H1 (cell line): ENCODE measurements at regions not wholly inside any gene's neighbourhood (a gene's known extent, or its start where the extent isn't known, plus 50 kb on each side); places are given as distances from the start of the nearest gene placed in this dataset.

ENCODE experiments used
- GTF2F1 ChIP-seq: IDR thresholded peaks from 2 replicates; pipeline ENCODE4 v1.6.1; 2012; ENCODE audit warnings: low read depth, low read length, improper control_type of control experiment, borderline replicate concordance
- HDAC2 ChIP-seq, 2 experiments: fragments of 300-600 bp in 1 of 2; sonication (generic) in 1 of 2; IDR thresholded peaks; 2 replicates each; pipeline ENCODE4 v1.6.1; 2011 to 2012; ENCODE audit warnings: low read depth in 2 of 2, low read length in 2 of 2, mild to moderate bottlenecking in 2 of 2, moderate library complexity in 2 of 2, borderline replicate concordance in 1 of 2, inconsistent platforms in 1 of 2
- HDAC6 ChIP-seq: IDR thresholded peaks from one replicate; pipeline ENCODE4 v1.7.1; 2012; ENCODE audit warnings: low read depth, mild to moderate bottlenecking, inconsistent platforms, low read length, moderate library complexity
- POLR2AphosphoS5 ChIP-seq: IDR thresholded peaks from 2 replicates; pipeline ENCODE4 v1.6.1; 2011; ENCODE audit warnings: low read depth, low read length

DNA sequence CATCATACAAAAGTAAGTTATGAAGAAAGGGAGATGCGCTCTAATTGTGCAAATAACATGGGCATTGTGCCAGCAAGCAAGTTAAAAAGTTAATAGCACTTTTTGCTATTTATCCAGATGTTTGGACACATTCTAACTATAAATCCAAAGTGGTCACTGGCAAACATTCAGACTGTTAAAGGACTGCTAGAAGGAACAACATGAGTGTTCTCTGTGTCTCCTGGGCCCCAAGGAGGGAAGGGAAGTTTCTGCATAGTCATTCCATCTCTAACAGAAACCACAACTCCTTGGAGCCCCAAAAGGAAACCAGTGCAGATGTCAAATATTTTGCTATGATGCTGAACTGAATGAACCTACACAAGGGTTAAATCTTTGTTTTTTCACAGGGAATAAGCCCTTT is 213.3 kb upstream of the HNRNPA3 start (continued):
- TF ChIP-seq HDAC6 (no peak), HDAC2 (IDR thresholded peaks at IDR 0.05; ENCODE audit: borderline replicate concordance in 1 of 2, low read depth in 2 of 2, low read length in 2 of 2) (no peak), GTF2F1 (no peak), POLR2AphosphoS5 (no peak)
